Ishikawa (cell line): ENCODE measurements at regions not wholly inside any gene's neighbourhood (a gene's known extent, or its start where the extent isn't known, plus 50 kb on each side); places are given as distances from the start of the nearest gene placed in this dataset.

ENCODE experiments used
- CREB1 ChIP-seq: IDR thresholded peaks from 2 replicates; pipeline ENCODE4 v1.6.1; 2012; ENCODE audit warnings: low read depth
- EGR1 ChIP-seq: IDR thresholded peaks from 2 replicates; pipeline ENCODE4 v1.6.1; 2012
- EP300 ChIP-seq: IDR thresholded peaks from 2 replicates; pipeline ENCODE4 v1.6.1; 2012; ENCODE audit warnings: borderline replicate concordance
- FOXM1 ChIP-seq: IDR thresholded peaks from 2 replicates; pipeline ENCODE4 v1.6.1; 2012; ENCODE audit warnings: low read depth, borderline replicate concordance
- TAF1 ChIP-seq: IDR thresholded peaks from 2 replicates; pipeline ENCODE4 v1.6.1; 2012; ENCODE audit warnings: low read depth, mild to moderate bottlenecking
- TEAD4 ChIP-seq: IDR thresholded peaks from 2 replicates; pipeline ENCODE4 v1.6.1; 2012
- YY1 ChIP-seq: IDR thresholded peaks from 2 replicates; pipeline ENCODE4 v1.6.1; 2012; ENCODE audit warnings: low read depth
- TF ChIP-seq, protein P1 (sequence below): IDR thresholded peaks from 2 replicates; pipeline ENCODE4 v1.6.1; 2012; ENCODE audit warnings: low read depth, mild to moderate bottlenecking

DNA sequence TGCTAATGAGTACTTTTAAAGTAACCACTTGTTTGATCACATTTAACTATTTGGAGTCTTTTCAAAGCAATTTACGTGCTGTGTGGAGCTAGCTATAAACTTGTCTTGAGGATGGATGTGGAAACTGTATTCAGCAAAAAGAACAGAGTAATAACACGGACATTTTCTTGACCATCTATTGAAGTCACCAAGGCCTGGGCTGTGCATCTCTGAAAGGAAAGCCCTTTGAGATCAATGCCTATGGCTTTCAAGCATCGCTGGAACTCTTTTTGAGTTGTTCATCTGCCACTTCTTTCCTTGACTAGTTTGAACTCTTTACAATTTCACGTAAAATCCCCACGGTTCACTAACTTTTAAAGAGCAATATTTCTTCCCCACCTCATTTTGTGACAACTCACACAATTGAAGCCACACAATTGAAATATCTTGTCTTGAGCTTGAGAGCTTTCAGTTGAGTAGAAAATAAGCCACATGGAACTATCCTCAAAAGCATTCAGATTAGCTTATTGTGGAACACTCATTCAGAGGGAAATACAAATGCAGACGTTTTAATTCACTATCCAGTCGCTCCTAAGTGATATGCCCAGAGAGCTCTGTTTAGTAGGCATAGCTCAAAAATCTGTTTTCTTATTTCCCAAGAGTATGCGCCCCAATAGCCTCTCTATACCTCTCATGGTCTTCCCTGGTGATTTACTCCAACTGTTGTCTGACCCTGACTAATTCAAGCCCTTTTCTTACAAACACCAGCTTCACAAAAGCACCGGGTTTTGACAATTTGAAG is 134.9 kb upstream of the SLITRK2 start:
- no peak for TF ChIP-seq TAF1
- no peak for TF ChIP-seq EP300
- TF ChIP-seq, protein P1, sequence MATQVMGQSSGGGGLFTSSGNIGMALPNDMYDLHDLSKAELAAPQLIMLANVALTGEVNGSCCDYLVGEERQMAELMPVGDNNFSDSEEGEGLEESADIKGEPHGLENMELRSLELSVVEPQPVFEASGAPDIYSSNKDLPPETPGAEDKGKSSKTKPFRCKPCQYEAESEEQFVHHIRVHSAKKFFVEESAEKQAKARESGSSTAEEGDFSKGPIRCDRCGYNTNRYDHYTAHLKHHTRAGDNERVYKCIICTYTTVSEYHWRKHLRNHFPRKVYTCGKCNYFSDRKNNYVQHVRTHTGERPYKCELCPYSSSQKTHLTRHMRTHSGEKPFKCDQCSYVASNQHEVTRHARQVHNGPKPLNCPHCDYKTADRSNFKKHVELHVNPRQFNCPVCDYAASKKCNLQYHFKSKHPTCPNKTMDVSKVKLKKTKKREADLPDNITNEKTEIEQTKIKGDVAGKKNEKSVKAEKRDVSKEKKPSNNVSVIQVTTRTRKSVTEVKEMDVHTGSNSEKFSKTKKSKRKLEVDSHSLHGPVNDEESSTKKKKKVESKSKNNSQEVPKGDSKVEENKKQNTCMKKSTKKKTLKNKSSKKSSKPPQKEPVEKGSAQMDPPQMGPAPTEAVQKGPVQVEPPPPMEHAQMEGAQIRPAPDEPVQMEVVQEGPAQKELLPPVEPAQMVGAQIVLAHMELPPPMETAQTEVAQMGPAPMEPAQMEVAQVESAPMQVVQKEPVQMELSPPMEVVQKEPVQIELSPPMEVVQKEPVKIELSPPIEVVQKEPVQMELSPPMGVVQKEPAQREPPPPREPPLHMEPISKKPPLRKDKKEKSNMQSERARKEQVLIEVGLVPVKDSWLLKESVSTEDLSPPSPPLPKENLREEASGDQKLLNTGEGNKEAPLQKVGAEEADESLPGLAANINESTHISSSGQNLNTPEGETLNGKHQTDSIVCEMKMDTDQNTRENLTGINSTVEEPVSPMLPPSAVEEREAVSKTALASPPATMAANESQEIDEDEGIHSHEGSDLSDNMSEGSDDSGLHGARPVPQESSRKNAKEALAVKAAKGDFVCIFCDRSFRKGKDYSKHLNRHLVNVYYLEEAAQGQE = no peak
- no peak for TF ChIP-seq FOXM1
- TF ChIP-seq EGR1 = no peak
- no peak for TF ChIP-seq TEAD4
- no peak for TF ChIP-seq YY1
- TF ChIP-seq CREB1 = no peak
